Ishikawa (cell line): ENCODE measurements at regions not wholly inside any gene's neighbourhood (a gene's known extent, or its start where the extent isn't known, plus 50 kb on each side); places are given as distances from the start of the nearest gene placed in this dataset.

Experiments used
- EP300 ChIP-seq: IDR thresholded peaks from 2 replicates; pipeline ENCODE4 v1.6.1; 2012; ENCODE audit warnings: borderline replicate concordance
- MAX ChIP-seq: IDR thresholded peaks from 2 replicates; pipeline ENCODE4 v1.6.1; 2012
- RAD21 ChIP-seq: IDR thresholded peaks from 2 replicates; pipeline ENCODE4 v1.6.1; 2012; ENCODE audit warnings: low read depth
- REST ChIP-seq: IDR thresholded peaks from 2 replicates; pipeline ENCODE4 v1.6.1; 2012; ENCODE audit warnings: low read depth, mild to moderate bottlenecking

DNA sequence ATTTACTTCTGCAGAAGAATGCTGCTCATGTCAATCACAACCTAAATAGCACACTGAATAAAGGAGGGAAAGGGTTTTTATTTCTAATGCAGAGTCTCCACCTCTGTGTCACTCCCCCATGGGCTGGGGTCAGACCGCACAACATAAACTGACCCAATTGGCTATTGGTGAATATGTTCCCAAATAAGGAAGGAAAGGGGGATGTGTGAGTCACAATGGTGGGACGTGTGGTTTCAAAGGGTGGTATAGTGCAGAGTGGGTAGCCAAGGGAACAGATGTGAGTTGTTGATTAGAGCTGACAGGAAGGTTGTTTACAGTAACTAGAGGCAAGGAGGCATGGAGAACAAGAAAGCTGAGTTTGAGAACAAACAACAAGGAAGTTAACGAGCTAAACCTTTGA lies 491.8 kb downstream of the ZPLD1 start:
- TF ChIP-seq MAX (no peak), RAD21 (no peak), EP300 (no peak), REST (no peak)
